Stomach (tissue), 4 donors: ENCODE measurements at regions not wholly inside any gene's neighbourhood (a gene's known extent, or its start where the extent isn't known, plus 50 kb on each side); places are given as distances from the start of the nearest gene placed in this dataset.

ENCODE experiments used
- CTCF ChIP-seq, 7 experiments: fragments of 450-650 bp in 4 of 7; fragments of 200-600 bp in 3 of 7; sonication (generic) in 3 of 7; IDR thresholded peaks; one replicate each; pipeline ENCODE4 v1.5.1; 2016 to 2019; ENCODE audit warnings: antibody characterized with exemption in 7 of 7, control low read depth in 2 of 7, mild to moderate bottlenecking in 1 of 7
- POLR2A ChIP-seq, 4 donors: fragments of 450-650 bp; IDR thresholded peaks; one replicate each; pipeline ENCODE4 v1.6.1; 2016; ENCODE audit warnings: antibody characterized with exemption in 4 of 4, control low read depth in 2 of 4, mild to moderate bottlenecking in 1 of 4, moderate library complexity in 1 of 4

- TF ChIP-seq CTCF (IDR thresholded peaks at IDR 0.05), result no peak
- no peak for TF ChIP-seq POLR2A (IDR thresholded peaks at IDR 0.05)
Measured at GRCh38 chr6:113047932-113048331, 700.8 kb downstream of the RFPL4B start.
